SU-DHL-6 (cell line): ENCODE measurements at regions not wholly inside any gene's neighbourhood (a gene's known extent, or its start where the extent isn't known, plus 50 kb on each side); places are given as distances from the start of the nearest gene placed in this dataset.

ENCODE experiments used
- H2AFZ ChIP-seq: fragments of 200-600 bp; sonication (generic); 2 replicates; pipeline ENCODE4 v1.6.1; 2014; ENCODE audit warnings: low read depth, mild to moderate bottlenecking, moderate library complexity, mixed read lengths, antibody characterized with exemption, low read length; ENCODE audit not compliant: severe bottlenecking
- H3F3A ChIP-seq: fragments of 200-600 bp; shearing (Covaris generic); 2 replicates; pipeline ENCODE4 v1.6.0; 2016; ENCODE audit warnings: antibody characterized with exemption, mild to moderate bottlenecking; ENCODE audit not compliant: insufficient read depth
- H3K27ac ChIP-seq: fragments of 200-600 bp; sonication (generic); 2 replicates; pipeline ENCODE4 v1.5.1; 2016; ENCODE audit warnings: low read depth, mild to moderate bottlenecking, low read length, moderate library complexity, mixed read lengths
- H3K27me3 ChIP-seq: fragments of 200-600 bp; sonication (generic), shearing (Covaris generic); 2 replicates; pipeline ENCODE4 v1.6.0; 2014; ENCODE audit warnings: mild to moderate bottlenecking, low read length
- H3K36me3 ChIP-seq: fragments of 200-600 bp; sonication (generic); 2 replicates; pipeline ENCODE4 v1.6.1; 2014; ENCODE audit warnings: mild to moderate bottlenecking, low read length, mixed read lengths
- H3K4me2 ChIP-seq: fragments of 300-600, 200-600 bp; shearing (Covaris generic), sonication (generic); 2 replicates; pipeline ENCODE4 v1.6.0; 2014; ENCODE audit warnings: low read length, low read depth, mild to moderate bottlenecking; ENCODE audit not compliant: poor library complexity, severe bottlenecking
- H3K4me3 ChIP-seq: fragments of 200-600 bp; sonication (generic); 2 replicates; pipeline ENCODE4 v1.5.1; 2014; ENCODE audit warnings: antibody characterized with exemption, low read length, mild to moderate bottlenecking, mixed read lengths; ENCODE audit not compliant: insufficient read depth, poor library complexity, severe bottlenecking
- H3K79me2 ChIP-seq: fragments of 200-600 bp; sonication (generic); 2 replicates; pipeline ENCODE4 v1.6.1; 2014; ENCODE audit warnings: mild to moderate bottlenecking, low read length, moderate library complexity; ENCODE audit not compliant: insufficient read depth
- H3K9ac ChIP-seq: fragments of 200-600 bp; sonication (generic); 2 replicates; pipeline ENCODE4 v1.7.0; 2014; ENCODE audit warnings: mild to moderate bottlenecking, low read length
- H3K9me2 ChIP-seq: fragments of 200-600 bp; sonication (generic); replicated peaks from 2 replicates; pipeline ENCODE4 v1.6.1; 2014; ENCODE audit warnings: low read length; ENCODE audit not compliant: insufficient read depth
- H3K9me3 ChIP-seq: fragments of 200-600 bp; sonication (generic); 2 replicates; pipeline ENCODE4 v1.6.1; 2014; ENCODE audit warnings: low read length, mixed read lengths; ENCODE audit not compliant: insufficient read depth
- H4K20me1 ChIP-seq: fragments of 200-600 bp; sonication (generic); 2 replicates; pipeline ENCODE4 v1.6.1; 2014; ENCODE audit warnings: low read depth, mild to moderate bottlenecking, antibody characterized with exemption, low read length, moderate library complexity, mixed read lengths
- CTCF ChIP-seq: fragments of 200-600 bp; sonication (generic); IDR thresholded peaks from one replicate; pipeline ENCODE4 v1.5.1; 2017; ENCODE audit warnings: antibody characterized with exemption, mild to moderate bottlenecking, low read length, moderate library complexity; ENCODE audit not compliant: insufficient read depth, poor library complexity, severe bottlenecking
- EZH2phosphoT487 ChIP-seq: fragments of 200-600 bp; sonication (generic), shearing (Covaris generic); conservative IDR thresholded peaks from 2 replicates; pipeline ENCODE4 v1.6.1; 2018; ENCODE audit warnings: mild to moderate bottlenecking, antibody characterized with exemption, low read length, moderate library complexity, mixed read lengths

DNA sequence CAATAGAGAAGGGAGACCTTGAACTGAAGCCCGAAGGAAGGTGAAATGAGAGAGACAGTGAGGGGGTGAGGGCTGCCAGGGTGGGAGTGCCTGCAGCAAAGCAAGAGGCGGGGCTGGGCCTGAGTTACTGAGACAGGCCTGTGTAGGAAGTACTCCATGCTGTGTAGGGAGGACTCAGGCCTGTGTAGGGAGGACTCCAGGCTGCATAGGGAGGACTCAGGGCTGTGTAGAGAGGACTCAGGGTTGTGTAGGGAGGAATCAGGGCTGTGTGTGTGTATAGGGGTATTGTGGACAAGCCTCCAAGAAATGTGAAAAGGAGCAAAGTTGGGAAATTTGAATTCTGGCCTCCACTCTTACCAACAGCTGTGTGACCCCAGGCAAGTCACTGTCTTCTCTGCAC is 133.8 kb upstream of the CACNA1E start:
- H2AFZ ChIP-seq, result no peak overlapping the region
- no peak overlapping the region for H3K4me3 ChIP-seq
- TF ChIP-seq CTCF (no peak), EZH2phosphoT487 (no peak)
- H3K4me2 ChIP-seq, result no peak overlapping the region
- no peaks in the 10 kb centered on the region for H3K27me3 ChIP-seq
- H3K27ac ChIP-seq, result no peak overlapping the region
- H3K79me2 ChIP-seq, result no peaks in the 10 kb centered on the region
- H3K9me3 ChIP-seq, result no peaks in the 10 kb centered on the region
- H3K9ac ChIP-seq, result no peak overlapping the region
- no peaks in the 10 kb centered on the region for H3F3A ChIP-seq
- H3K9me2 ChIP-seq, result no peaks in the 10 kb centered on the region
- no peaks in the 10 kb centered on the region for H4K20me1 ChIP-seq
- no peaks in the 10 kb centered on the region for H3K36me3 ChIP-seq

DNA sequence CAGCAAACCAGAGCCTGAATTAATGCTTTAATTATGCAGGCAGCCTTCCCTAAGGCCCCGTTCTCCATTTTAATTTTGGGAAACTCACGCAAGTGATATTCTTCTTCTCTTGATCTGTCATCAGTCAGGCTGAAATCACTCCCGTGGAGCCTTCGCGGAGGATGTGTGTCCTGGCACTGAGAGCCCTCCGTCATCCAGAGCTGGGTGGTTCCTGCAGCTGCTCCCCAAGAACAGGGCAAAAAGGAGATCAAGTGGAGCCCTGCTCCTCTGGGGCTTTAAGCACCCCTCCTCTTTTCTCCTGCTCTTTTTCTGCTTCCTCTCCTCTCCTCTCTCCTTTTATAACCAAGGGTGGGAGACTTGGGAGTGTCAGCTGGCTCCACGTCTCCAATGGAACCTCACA is 133.2 kb upstream of the CACNA1E start:
- Histone ChIP-seq H4K20me1 (no peaks in the 10 kb centered on the region), H2AFZ (no peak overlapping the region), H3K9me2 (no peaks in the 10 kb centered on the region), H3K4me3 (no peak overlapping the region), H3K9ac (no peak overlapping the region), H3K36me3 (no peaks in the 10 kb centered on the region), H3F3A (no peaks in the 10 kb centered on the region), H3K9me3 (no peaks in the 10 kb centered on the region), H3K27ac (no peak overlapping the region), H3K27me3 (no peaks in the 10 kb centered on the region), H3K4me2 (no peak overlapping the region), H3K79me2 (no peaks in the 10 kb centered on the region)
- TF ChIP-seq EZH2phosphoT487, result no peak
- no peak for TF ChIP-seq CTCF

- Histone ChIP-seq H3F3A (no peaks in the 10 kb centered on the region), H3K79me2 (no peaks in the 10 kb centered on the region), H3K9me2 (no peaks in the 10 kb centered on the region), H3K9ac (no peak overlapping the region), H4K20me1 (no peaks in the 10 kb centered on the region), H3K4me3 (no peak overlapping the region), H3K27ac (no peak overlapping the region), H3K27me3 (no peaks in the 10 kb centered on the region), H2AFZ (no peak overlapping the region), H3K4me2 (no peak overlapping the region), H3K36me3 (no peaks in the 10 kb centered on the region), H3K9me3 (no peaks in the 10 kb centered on the region)
- TF ChIP-seq CTCF (no peak), EZH2phosphoT487 (no peak)
Measured at GRCh38 chr1:181351740-181352139, 131.6 kb upstream of the CACNA1E start.

DNA sequence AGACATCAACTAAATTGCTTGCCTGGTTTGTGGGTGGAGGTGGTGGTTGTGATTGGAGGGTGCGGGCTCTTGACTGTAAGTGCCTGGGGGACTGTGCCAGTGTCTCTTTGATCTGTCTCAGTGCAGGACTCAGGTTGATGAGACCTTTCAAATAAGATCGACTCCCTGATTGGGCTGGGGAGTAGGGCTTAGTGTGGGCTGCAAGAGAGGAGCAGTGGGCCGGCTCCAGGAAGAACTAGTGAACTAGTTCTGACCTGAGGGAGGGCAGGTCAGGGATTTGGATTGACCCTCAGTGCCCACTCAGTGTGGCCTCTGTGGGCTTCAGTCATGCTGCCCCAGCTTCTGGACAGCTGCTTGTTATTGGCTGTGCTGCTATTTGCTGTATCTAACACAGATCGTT is 130.6 kb upstream of the CACNA1E start:
- no peaks in the 10 kb centered on the region for H4K20me1 ChIP-seq
- H3K27me3 ChIP-seq, result no peaks in the 10 kb centered on the region
- H3K9me2 ChIP-seq, result no peaks in the 10 kb centered on the region
- H3F3A ChIP-seq, result no peaks in the 10 kb centered on the region
- no peak overlapping the region for H2AFZ ChIP-seq
- no peak overlapping the region for H3K9ac ChIP-seq
- no peak overlapping the region for H3K4me2 ChIP-seq
- H3K4me3 ChIP-seq, result no peak overlapping the region
- TF ChIP-seq EZH2phosphoT487 (no peak), CTCF (no peak)
- H3K79me2 ChIP-seq, result no peaks in the 10 kb centered on the region
- H3K36me3 ChIP-seq, result no peaks in the 10 kb centered on the region
- H3K27ac ChIP-seq, result no peak overlapping the region
- H3K9me3 ChIP-seq, result no peaks in the 10 kb centered on the region
